ENCODE measurements at regions not wholly inside any gene's neighbourhood (a gene's known extent, or its start where the extent isn't known, plus 50 kb on each side); places are given as distances from the start of the nearest gene placed in this dataset.

DNA sequence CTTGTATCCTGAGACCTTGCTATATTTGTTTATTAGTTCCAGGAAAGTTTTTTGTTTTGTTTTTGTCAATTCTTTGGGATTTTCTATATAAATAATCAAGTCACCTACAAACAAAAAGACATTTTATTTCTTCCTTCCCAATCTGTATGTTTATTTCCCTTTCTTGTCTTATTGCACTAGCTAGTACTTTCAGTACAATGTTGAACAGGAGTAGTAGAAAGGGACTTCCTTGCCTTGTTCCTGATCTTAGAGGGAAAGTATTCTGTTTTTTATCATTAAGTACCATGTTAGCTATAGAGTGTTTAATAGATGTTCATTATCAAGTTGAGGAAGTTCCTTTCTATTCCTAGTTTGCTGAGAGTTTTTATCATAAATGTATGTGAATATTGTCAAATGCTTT, 119.5 kb upstream of the TLE4 start (continued):
- TF ChIP-seq CBX8 (IDR thresholded peaks at IDR 0.05; ENCODE audit: borderline replicate concordance, low read depth, low read length): no peak
- no peak for TF ChIP-seq POLR2A (IDR thresholded peaks at IDR 0.05; ENCODE audit: control extremely low read depth in 1 of 2, low read depth in 2 of 2, low read length in 2 of 2)
- TF ChIP-seq SP1 (IDR thresholded peaks at IDR 0.05; ENCODE audit: low read depth, low read length): no peak
- no peak for TF ChIP-seq HDAC6 (IDR thresholded peaks at IDR 0.05; ENCODE audit: low read depth, low read length)
- no peak for TF ChIP-seq HDAC2 (IDR thresholded peaks at IDR 0.05; ENCODE audit: borderline replicate concordance in 1 of 2, low read depth in 2 of 2, low read length in 2 of 2)
- TF ChIP-seq BACH1 (IDR thresholded peaks at IDR 0.05; ENCODE audit: low read length): no peak
